ENCODE measurements at regions not wholly inside any gene's neighbourhood (a gene's known extent, or its start where the extent isn't known, plus 50 kb on each side); places are given as distances from the start of the nearest gene placed in this dataset.

GRCh38 chr1:243973169-243973568 is 77.9 kb upstream of the ZBTB18 start:
- FAIRE-seq (no peak), DNase-seq (ENCODE audit: low spot score) (no peak), ATAC-seq (no peak)
- Histone ChIP-seq H3K27me3 (ENCODE audit: control insufficient read depth in 1 of 2, insufficient read depth in 2 of 2, low read length in 2 of 2) (peaks cover 1 to 15% of the 10 kb centered on the region in 2 experiments; a peak in 3 of 5 replicates), H3K4me2 (ENCODE audit: low read depth, low read length) (no peak overlapping the region), H3K36me3 (replicated peaks in 1 of 2; ENCODE audit: control insufficient read depth in 1 of 2, insufficient read depth in 2 of 2, low read length in 2 of 2) (no peaks in the 10 kb centered on the region), H2AFZ (ENCODE audit: low read length) (no peak overlapping the region), H3K9ac (ENCODE audit: insufficient read depth, low read depth, low read length) (no peak overlapping the region), H3K27ac (ENCODE audit: extremely low read length, insufficient read depth, low read length) (no peak overlapping the region), H3K4me1 (ENCODE audit: insufficient read depth, low read length) (no peaks in the 10 kb centered on the region), H4K20me1 (ENCODE audit: insufficient read depth, low read length) (no peaks in the 10 kb centered on the region), H3K9me3 (ENCODE audit: low read length) (no peaks in the 10 kb centered on the region), H3K79me2 (ENCODE audit: insufficient read depth, low read length) (no peaks in the 10 kb centered on the region), H3K4me3 (replicated peaks in 1 of 3; ENCODE audit: insufficient read depth in 1 of 3, low read depth in 2 of 3, low read length in 3 of 3) (no peak overlapping the region)
- in situ Hi-C loops (cut with HindIII; ENCODE audit: extremely low pct_ligation_motif_present, low pct_unique_long_range_greater_than_20kb): no loop called here
- WGBS (ENCODE audit: low lambda C conversion rate): 0% methylated on average over 4 of the region's 4 CpGs
- TF ChIP-seq FOXK2 (IDR thresholded peaks at IDR 0.05) (no peak), FOXO1 (CRISPR knock-in tag; IDR thresholded peaks at IDR 0.05) (no peak)
- TF ChIP-seq, protein P1, sequence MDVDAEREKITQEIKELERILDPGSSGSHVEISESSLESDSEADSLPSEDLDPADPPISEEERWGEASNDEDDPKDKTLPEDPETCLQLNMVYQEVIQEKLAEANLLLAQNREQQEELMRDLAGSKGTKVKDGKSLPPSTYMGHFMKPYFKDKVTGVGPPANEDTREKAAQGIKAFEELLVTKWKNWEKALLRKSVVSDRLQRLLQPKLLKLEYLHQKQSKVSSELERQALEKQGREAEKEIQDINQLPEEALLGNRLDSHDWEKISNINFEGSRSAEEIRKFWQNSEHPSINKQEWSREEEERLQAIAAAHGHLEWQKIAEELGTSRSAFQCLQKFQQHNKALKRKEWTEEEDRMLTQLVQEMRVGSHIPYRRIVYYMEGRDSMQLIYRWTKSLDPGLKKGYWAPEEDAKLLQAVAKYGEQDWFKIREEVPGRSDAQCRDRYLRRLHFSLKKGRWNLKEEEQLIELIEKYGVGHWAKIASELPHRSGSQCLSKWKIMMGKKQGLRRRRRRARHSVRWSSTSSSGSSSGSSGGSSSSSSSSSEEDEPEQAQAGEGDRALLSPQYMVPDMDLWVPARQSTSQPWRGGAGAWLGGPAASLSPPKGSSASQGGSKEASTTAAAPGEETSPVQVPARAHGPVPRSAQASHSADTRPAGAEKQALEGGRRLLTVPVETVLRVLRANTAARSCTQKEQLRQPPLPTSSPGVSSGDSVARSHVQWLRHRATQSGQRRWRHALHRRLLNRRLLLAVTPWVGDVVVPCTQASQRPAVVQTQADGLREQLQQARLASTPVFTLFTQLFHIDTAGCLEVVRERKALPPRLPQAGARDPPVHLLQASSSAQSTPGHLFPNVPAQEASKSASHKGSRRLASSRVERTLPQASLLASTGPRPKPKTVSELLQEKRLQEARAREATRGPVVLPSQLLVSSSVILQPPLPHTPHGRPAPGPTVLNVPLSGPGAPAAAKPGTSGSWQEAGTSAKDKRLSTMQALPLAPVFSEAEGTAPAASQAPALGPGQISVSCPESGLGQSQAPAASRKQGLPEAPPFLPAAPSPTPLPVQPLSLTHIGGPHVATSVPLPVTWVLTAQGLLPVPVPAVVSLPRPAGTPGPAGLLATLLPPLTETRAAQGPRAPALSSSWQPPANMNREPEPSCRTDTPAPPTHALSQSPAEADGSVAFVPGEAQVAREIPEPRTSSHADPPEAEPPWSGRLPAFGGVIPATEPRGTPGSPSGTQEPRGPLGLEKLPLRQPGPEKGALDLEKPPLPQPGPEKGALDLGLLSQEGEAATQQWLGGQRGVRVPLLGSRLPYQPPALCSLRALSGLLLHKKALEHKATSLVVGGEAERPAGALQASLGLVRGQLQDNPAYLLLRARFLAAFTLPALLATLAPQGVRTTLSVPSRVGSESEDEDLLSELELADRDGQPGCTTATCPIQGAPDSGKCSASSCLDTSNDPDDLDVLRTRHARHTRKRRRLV (CRISPR knock-in tag; IDR thresholded peaks at IDR 0.05): no peak
- POLR2A ChIA-PET: no interaction called here
- intact Hi-C loops (cut with micrococcal nuclease; ENCODE audit: unreplicated experiment): no loop called here
- BruUV-seq (replicated peaks): no TSS peak
- CTCF ChIA-PET (ENCODE audit: low intra/inter-chr PET ratio, low total read pairs): no interaction called here

DNA sequence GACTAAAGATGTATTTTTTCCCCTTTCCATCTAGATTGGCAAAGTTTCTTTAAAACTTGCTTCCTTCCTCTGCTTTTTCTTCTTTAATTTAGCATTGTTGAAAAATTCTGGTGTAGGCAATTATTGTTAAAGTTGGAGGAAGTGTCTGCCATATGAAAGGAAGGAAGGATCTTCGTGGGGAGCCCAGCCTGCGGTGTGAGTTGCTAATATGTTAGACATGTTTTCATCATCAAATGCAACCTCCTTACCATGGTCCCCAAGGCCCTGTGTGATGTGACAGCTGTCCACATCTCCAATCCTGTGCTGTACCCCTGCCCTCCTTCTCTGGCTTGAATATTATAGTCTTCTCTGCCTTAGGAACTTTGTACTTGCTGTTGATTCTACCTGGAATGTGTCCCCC is 81.0 kb upstream of the ZBTB18 start:
- FAIRE-seq: no peak
- H3K4me2 ChIP-seq (ENCODE audit: low read depth, low read length): no peak overlapping the region
- 33% methylated on average over 2 of the region's 2 CpGs for WGBS (ENCODE audit: low lambda C conversion rate)
- ChIA-PET CTCF (ENCODE audit: low intra/inter-chr PET ratio, low total read pairs) (no interaction called here), POLR2A (no interaction called here)
- in situ Hi-C loops (cut with HindIII; ENCODE audit: extremely low pct_ligation_motif_present, low pct_unique_long_range_greater_than_20kb): no loop called here
- intact Hi-C loops (cut with micrococcal nuclease; ENCODE audit: unreplicated experiment): no loop called here
- no peak overlapping the region for H3K4me3 ChIP-seq (replicated peaks in 1 of 3; ENCODE audit: insufficient read depth in 1 of 3, low read depth in 2 of 3, low read length in 3 of 3)
- ATAC-seq: no peak
- H3K27ac ChIP-seq (ENCODE audit: extremely low read length, insufficient read depth, low read length): no peak overlapping the region
- H3K4me1 ChIP-seq (ENCODE audit: insufficient read depth, low read length): no peaks in the 10 kb centered on the region
- H3K79me2 ChIP-seq (ENCODE audit: insufficient read depth, low read length): no peaks in the 10 kb centered on the region
- peaks cover 1 to 22% of the 10 kb centered on the region in 2 experiments; a peak in 3 of 5 replicates for H3K27me3 ChIP-seq (ENCODE audit: control insufficient read depth in 1 of 2, insufficient read depth in 2 of 2, low read length in 2 of 2)
- DNase-seq (ENCODE audit: low spot score): no peak
- no peak overlapping the region for H2AFZ ChIP-seq (ENCODE audit: low read length)
- H3K36me3 ChIP-seq (replicated peaks in 1 of 2; ENCODE audit: control insufficient read depth in 1 of 2, insufficient read depth in 2 of 2, low read length in 2 of 2): no peaks in the 10 kb centered on the region
- H3K9me3 ChIP-seq (ENCODE audit: low read length): no peaks in the 10 kb centered on the region
- no TSS peak for BruUV-seq (replicated peaks)
- H4K20me1 ChIP-seq (ENCODE audit: insufficient read depth, low read length): no peaks in the 10 kb centered on the region
- H3K9ac ChIP-seq (ENCODE audit: insufficient read depth, low read depth, low read length): no peak overlapping the region
- TF ChIP-seq NCOA1 (CRISPR knock-in tag; IDR thresholded peaks at IDR 0.05): no peak
- TF ChIP-seq, protein P2, sequence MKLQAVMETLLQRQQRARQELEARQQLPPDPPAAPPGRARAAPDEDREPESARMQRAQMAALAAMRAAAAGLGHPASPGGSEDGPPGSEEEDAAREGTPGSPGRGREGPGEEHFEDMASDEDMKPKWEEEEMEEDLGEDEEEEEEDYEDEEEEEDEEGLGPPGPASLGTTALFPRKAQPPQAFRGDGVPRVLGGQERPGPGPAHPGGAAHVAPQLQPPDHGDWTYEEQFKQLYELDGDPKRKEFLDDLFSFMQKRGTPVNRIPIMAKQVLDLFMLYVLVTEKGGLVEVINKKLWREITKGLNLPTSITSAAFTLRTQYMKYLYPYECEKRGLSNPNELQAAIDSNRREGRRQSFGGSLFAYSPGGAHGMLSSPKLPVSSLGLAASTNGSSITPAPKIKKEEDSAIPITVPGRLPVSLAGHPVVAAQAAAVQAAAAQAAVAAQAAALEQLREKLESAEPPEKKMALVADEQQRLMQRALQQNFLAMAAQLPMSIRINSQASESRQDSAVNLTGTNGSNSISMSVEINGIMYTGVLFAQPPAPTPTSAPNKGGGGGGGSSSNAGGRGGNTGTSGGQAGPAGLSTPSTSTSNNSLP (IDR thresholded peaks at IDR 0.05; ENCODE audit: low read depth, low read length): no peak
- no peak for TF ChIP-seq ZBTB2 (CRISPR knock-in tag; IDR thresholded peaks at IDR 0.05; ENCODE audit: low read depth)
- no peak for TF ChIP-seq ZNF263 (CRISPR knock-in tag; IDR thresholded peaks at IDR 0.05)
- no peak for TF ChIP-seq ZNF777 (CRISPR knock-in tag; IDR thresholded peaks at IDR 0.05)
- TF ChIP-seq CERS6 (CRISPR knock-in tag; IDR thresholded peaks at IDR 0.05): no peak
- TF ChIP-seq KAT7 (CRISPR knock-in tag; IDR thresholded peaks at IDR 0.05; ENCODE audit: borderline replicate concordance): no peak
- TF ChIP-seq SNAPC2 (CRISPR knock-in tag; IDR thresholded peaks at IDR 0.05): no peak

Data from HepG2 (cell line).